GM12874 (cell line): ENCODE measurements at regions not wholly inside any gene's neighbourhood (a gene's known extent, or its start where the extent isn't known, plus 50 kb on each side); places are given as distances from the start of the nearest gene placed in this dataset.

Experiments used
- CTCF ChIP-seq: IDR thresholded peaks from 2 replicates; pipeline ENCODE4 v1.5.1; 2011; ENCODE audit warnings: low read depth, mild to moderate bottlenecking, control low read depth, low read length, moderate library complexity; ENCODE audit not compliant: insufficient read depth

- no peak for TF ChIP-seq CTCF
Measured at GRCh38 chrX:1059576-1060561, 152.6 kb downstream of the CRLF2 start.

- no peak for TF ChIP-seq CTCF
Measured at GRCh38 chrX:1053072-1053471, 159.4 kb downstream of the CRLF2 start.

- TF ChIP-seq CTCF: no peak
Measured at GRCh38 chrX:1052021-1052420, 160.4 kb downstream of the CRLF2 start.

- no peak for TF ChIP-seq CTCF
Measured at GRCh38 chrX:1051421-1051820, 161.0 kb downstream of the CRLF2 start.

GRCh38 chrX:1045680-1046314 is 166.7 kb downstream of the CRLF2 start:
- no peak for TF ChIP-seq CTCF

GRCh38 chrX:1041091-1041490 is 171.4 kb downstream of the CRLF2 start:
- TF ChIP-seq CTCF: no peak

- no peak for TF ChIP-seq CTCF
Measured at GRCh38 chrX:1035206-1035605, 177.2 kb downstream of the CRLF2 start.
